ENCODE measurements at regions not wholly inside any gene's neighbourhood (a gene's known extent, or its start where the extent isn't known, plus 50 kb on each side); places are given as distances from the start of the nearest gene placed in this dataset.

DNA sequence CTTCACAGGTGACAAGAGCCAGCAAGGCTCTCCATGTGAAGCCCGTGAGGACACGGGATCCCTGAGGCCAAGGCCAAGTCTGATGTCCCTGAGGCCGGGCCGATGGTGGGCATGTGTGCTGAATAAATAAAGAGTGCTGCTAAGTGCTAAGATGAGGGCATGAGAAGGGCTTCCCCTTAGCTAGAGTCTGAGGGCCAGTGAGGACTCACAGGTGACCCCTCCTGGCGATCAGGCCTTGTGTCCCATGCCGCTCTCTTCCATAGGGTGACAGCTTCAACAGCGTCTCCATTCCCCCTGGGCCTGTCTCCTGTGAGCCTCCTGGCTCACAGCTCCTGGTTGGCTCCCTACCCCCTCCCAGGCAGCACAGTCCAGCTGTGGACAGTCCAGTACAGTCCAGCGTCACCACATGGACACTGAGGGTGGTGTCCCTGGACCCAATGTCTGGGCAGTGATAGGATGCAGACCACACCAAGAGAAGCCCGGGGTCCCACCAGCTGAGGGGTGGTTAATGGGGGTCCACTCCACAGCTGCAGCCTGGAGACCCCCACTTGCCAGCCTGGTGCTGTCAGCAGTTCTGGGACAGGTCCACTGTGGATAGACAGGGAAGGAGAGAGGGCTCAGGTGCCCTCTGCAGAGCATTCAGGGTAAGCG lies 1033.2 kb downstream of the TBC1D22A start:
- Histone ChIP-seq H3K9me2 (replicated peaks; ENCODE audit: low read length) (no peaks in the 10 kb centered on the region), H4K20me1 (ENCODE audit: low read length) (no peaks in the 10 kb centered on the region), H3F3A (ENCODE audit: low read length, unreplicated experiment) (no peaks in the 10 kb centered on the region), H3K27me3 (ENCODE audit: low read length) (no peaks in the 10 kb centered on the region), H3K27ac (ENCODE audit: low read length) (no peak overlapping the region), H3K4me1 (ENCODE audit: insufficient read depth, low read length) (no peaks in the 10 kb centered on the region), H3K9me3 (ENCODE audit: low read length) (no peaks in the 10 kb centered on the region), H3K79me2 (ENCODE audit: low read length) (no peaks in the 10 kb centered on the region), H3K4me2 (ENCODE audit: low read length) (no peak overlapping the region), H3K4me3 (ENCODE audit: low read length) (no peak overlapping the region), H2AFZ (ENCODE audit: low read length) (no peak overlapping the region), H3K9ac (ENCODE audit: low read length) (no peak overlapping the region), H3K36me3 (ENCODE audit: low read depth, low read length) (0 out of 2 replicates have a peak, but pooled peaks cover 5% of the 10 kb centered on the region)
- intact Hi-C loops (cut with micrococcal nuclease): no loop called here
- CTCF ChIA-PET: no interaction called here
- no peak for DNase-seq
- POLR2A ChIA-PET (ENCODE audit: unreplicated experiment): no interaction called here
- no peak for ATAC-seq
- BruUV-seq (replicated peaks): no TSS peak
- TF ChIP-seq EZH2 (IDR thresholded peaks at IDR 0.05; ENCODE audit: low read length, unreplicated experiment): no peak
- no peak for TF ChIP-seq CTCF (conservative IDR thresholded peaks at IDR 0.05; ENCODE audit: low read depth, low read length)
- TF ChIP-seq EZH2phosphoT487 (IDR thresholded peaks at IDR 0.05; ENCODE audit: borderline replicate concordance, low read length): no peak

DNA sequence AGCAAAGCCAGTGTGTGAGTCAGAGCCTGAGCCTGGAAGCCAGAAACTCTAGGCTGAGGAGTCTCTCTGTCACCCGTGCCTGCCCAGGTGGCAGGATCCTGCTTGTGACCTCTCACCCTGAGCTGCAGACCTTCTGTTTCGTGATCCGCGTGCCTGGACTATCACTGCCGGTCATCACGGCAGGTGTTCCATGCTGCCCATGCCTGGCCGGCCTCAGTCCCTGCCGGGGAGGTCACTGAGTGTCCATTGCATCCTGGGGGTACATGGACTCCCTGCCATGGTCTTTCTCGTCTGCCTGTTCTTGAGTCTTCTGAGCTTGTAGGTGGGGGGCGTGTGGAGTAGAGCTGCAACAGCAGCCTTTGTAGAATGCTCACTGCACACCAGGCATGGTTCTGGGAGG lies 1032.4 kb downstream of the TBC1D22A start:
- H3K4me2 ChIP-seq (ENCODE audit: low read length): no peak overlapping the region
- no peaks in the 10 kb centered on the region for H3F3A ChIP-seq (ENCODE audit: low read length, unreplicated experiment)
- intact Hi-C loops (cut with micrococcal nuclease): no loop called here
- no peaks in the 10 kb centered on the region for H3K79me2 ChIP-seq (ENCODE audit: low read length)
- DNase-seq (no peak), ATAC-seq (no peak)
- CTCF ChIA-PET: no interaction called here
- POLR2A ChIA-PET (ENCODE audit: unreplicated experiment): no interaction called here
- BruUV-seq (replicated peaks): no TSS peak
- TF ChIP-seq EZH2 (IDR thresholded peaks at IDR 0.05; ENCODE audit: low read length, unreplicated experiment) (no peak), EZH2phosphoT487 (IDR thresholded peaks at IDR 0.05; ENCODE audit: borderline replicate concordance, low read length) (no peak), CTCF (conservative IDR thresholded peaks at IDR 0.05; ENCODE audit: low read depth, low read length) (no peak)
- no peak overlapping the region for H3K27ac ChIP-seq (ENCODE audit: low read length)
- no peak overlapping the region for H2AFZ ChIP-seq (ENCODE audit: low read length)
- no peaks in the 10 kb centered on the region for H3K27me3 ChIP-seq (ENCODE audit: low read length)
- 0 out of 2 replicates have a peak, but pooled peaks cover 5% of the 10 kb centered on the region for H3K36me3 ChIP-seq (ENCODE audit: low read depth, low read length)
- no peaks in the 10 kb centered on the region for H4K20me1 ChIP-seq (ENCODE audit: low read length)
- no peak overlapping the region for H3K4me3 ChIP-seq (ENCODE audit: low read length)
- H3K9me2 ChIP-seq (replicated peaks; ENCODE audit: low read length): no peaks in the 10 kb centered on the region
- no peak overlapping the region for H3K9ac ChIP-seq (ENCODE audit: low read length)
- H3K9me3 ChIP-seq (ENCODE audit: low read length): no peaks in the 10 kb centered on the region
- no peaks in the 10 kb centered on the region for H3K4me1 ChIP-seq (ENCODE audit: insufficient read depth, low read length)

GRCh38 chr22:47793304-47794101 lies 1031.1 kb downstream of the TBC1D22A start:
- no peaks in the 10 kb centered on the region for H3F3A ChIP-seq (ENCODE audit: low read length, unreplicated experiment)
- no peaks in the 10 kb centered on the region for H3K9me2 ChIP-seq (replicated peaks; ENCODE audit: low read length)
- DNase-seq (no peak), ATAC-seq (no peak)
- intact Hi-C loops (cut with micrococcal nuclease): no loop called here
- POLR2A ChIA-PET (ENCODE audit: unreplicated experiment): no interaction called here
- no peak overlapping the region for H3K4me2 ChIP-seq (ENCODE audit: low read length)
- CTCF ChIA-PET: no interaction called here
- H3K36me3 ChIP-seq (ENCODE audit: low read depth, low read length): no peaks in the 10 kb centered on the region
- no peaks in the 10 kb centered on the region for H3K79me2 ChIP-seq (ENCODE audit: low read length)
- TF ChIP-seq EZH2 (IDR thresholded peaks at IDR 0.05; ENCODE audit: low read length, unreplicated experiment) (no peak), CTCF (conservative IDR thresholded peaks at IDR 0.05; ENCODE audit: low read depth, low read length) (no peak), EZH2phosphoT487 (IDR thresholded peaks at IDR 0.05; ENCODE audit: borderline replicate concordance, low read length) (no peak)
- no peaks in the 10 kb centered on the region for H4K20me1 ChIP-seq (ENCODE audit: low read length)
- H3K27me3 ChIP-seq (ENCODE audit: low read length): no peaks in the 10 kb centered on the region
- no peak overlapping the region for H3K27ac ChIP-seq (ENCODE audit: low read length)
- H3K9me3 ChIP-seq (ENCODE audit: low read length): no peaks in the 10 kb centered on the region
- no peak overlapping the region for H3K4me3 ChIP-seq (ENCODE audit: low read length)
- BruUV-seq (replicated peaks): no TSS peak
- H2AFZ ChIP-seq (ENCODE audit: low read length): no peak overlapping the region
- H3K9ac ChIP-seq (ENCODE audit: low read length): no peak overlapping the region
- H3K4me1 ChIP-seq (ENCODE audit: insufficient read depth, low read length): no peaks in the 10 kb centered on the region

Measured in PC-3 (cell line).